GM18907 (cell line): ENCODE measurements at regions not wholly inside any gene's neighbourhood (a gene's known extent, or its start where the extent isn't known, plus 50 kb on each side); places are given as distances from the start of the nearest gene placed in this dataset.

ENCODE experiments used
- ATAC-seq: cut with Tn5 transposase; IDR thresholded peaks from one replicate; pipeline ENCODE4 v1.9.1; 2021; ENCODE audit warnings: mild to moderate bottlenecking, moderate library complexity; ENCODE audit not compliant: unreplicated experiment

DNA sequence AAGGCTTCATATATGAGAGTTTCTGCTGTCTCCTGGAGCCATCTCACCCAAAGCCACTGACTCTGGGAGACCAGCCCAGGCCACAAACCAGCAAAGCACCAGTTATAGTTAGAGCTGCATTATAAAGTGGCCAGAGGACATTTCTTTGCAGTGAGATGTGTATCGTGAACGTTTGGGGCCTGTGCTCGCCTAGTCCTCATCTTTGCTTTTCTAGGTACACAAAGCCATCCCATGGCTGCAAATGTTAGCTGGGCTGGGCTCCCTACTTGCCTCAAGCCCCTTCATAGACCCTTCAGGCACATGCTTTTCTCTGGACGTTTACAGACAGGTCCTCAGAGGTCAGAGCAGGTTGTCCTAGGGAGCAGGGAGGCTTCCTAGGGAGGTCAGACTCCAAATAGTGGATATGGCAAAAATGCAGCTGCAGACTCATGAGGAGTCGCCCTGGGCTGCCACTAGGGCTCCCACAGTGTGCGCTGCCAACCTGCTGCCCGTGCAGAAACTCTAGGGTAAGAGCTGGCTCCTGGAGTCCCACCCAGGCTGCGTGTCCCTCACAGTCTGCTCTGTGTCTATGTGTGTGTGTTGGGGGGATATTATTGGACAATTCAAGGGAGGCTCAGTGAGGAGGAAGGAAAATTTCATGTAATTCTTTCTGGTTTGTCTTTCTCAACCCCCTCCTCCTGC is 141.0 kb downstream of the RPIA start:
- ATAC-seq, result peak; percentile 62

DNA sequence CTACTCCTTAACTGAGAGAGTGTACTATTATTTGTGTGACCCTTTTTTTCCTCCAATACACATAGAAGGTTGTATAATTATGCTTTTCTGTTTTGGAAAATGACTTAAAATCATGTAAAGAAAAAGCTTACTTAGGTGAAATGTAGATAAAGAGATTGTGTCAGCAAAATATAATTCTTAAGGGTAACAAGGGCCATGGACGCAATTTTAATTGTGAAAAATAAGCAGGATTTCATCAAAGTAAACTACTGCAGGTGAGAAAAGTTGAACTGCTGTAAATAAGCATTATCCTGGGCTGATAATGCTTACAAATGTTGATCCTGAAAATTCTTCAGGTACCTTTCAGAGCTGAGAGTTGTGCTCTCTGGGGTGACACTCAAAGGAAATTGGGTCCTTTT is 141.5 kb downstream of the RPIA start:
- ATAC-seq, result no peak

GRCh38 chr2:88834376-88834775 is 142.9 kb downstream of the RPIA start:
- no peak for ATAC-seq

GRCh38 chr2:88834866-88835265 is 143.4 kb downstream of the RPIA start:
- no peak for ATAC-seq

GRCh38 chr2:88835726-88836125 is 144.3 kb downstream of the RPIA start:
- no peak for ATAC-seq

DNA sequence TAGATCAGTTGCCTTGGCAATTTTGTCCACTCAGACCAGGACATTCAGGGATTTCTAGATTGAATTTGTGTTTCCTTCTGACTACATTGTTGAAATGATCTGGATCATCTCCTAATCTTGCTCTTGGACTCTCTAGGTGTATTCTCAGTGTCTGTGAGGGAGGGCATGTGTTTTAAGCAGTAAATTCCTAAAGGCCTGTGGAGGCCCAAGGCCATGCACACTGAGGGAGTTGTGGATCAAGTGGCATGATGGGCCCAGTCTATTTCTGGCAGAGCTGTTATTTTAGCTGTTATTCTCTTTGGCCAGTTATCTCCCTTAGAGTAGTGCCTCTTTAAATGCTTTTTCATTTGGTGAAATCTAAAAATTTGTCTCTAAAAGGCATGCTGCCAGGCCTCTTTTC is 144.9 kb downstream of the RPIA start:
- no peak for ATAC-seq

- ATAC-seq, result peak; percentile 15
Observed at GRCh38 chr2:88837511-88838160, 146.2 kb downstream of the RPIA start.

GRCh38 chr2:88838165-88838635 is 146.7 kb downstream of the RPIA start:
- ATAC-seq, result peak; percentile 88

DNA sequence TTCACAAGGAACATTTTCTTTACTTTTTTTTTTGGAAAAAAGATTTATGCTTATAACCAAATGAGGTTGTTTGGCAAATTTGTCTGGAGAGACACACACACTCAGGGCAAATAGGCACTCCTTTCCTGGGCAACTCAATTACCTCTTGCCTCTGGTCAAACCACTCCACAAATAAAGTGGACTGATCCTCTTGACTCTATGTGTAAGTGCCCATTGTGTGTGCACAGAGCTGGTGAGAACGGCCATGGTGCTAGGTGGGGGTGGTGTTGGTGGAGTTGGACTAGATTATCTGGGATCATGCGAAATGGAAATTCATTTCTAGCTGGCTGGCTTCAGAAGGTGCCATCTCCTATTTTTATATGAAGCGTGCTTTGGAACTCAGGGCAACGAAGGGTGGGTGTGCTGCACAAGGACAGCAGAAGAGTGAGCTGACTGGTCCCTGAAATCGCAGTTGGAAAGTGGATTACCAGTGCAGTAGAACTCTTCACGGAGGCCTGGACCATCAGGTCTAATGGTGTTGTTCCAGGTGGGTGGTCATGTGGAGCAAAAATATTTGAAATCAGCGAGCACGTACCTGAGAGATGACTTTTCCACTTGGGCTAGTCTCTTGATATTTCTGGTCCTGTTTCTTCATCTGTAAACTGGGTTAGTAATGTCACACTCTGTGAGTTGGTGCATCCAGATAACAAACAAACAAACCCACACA is 149.9 kb downstream of the RPIA start:
- no peak for ATAC-seq

GRCh38 chr2:88842656-88843460 is 151.4 kb downstream of the RPIA start:
- no peak for ATAC-seq

DNA sequence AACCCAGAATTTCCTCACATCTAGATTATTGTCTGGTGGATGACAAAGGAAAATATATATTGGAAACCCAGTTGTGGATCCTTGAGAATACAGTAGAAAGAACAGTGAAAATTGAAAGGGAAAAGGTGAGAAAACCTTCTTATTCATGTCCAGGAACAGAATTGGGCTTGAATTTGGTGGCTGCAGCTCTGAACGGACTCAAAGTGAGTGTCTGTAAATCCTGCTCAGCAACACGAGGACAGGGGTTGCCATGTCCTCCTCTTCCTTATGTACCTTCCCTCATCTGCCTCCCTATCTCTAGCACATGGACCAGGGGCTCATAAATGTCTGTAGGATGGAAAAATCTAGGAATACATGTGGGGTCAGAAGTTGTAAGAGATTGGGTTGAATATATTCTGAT is 152.2 kb downstream of the RPIA start:
- no peak for ATAC-seq

DNA sequence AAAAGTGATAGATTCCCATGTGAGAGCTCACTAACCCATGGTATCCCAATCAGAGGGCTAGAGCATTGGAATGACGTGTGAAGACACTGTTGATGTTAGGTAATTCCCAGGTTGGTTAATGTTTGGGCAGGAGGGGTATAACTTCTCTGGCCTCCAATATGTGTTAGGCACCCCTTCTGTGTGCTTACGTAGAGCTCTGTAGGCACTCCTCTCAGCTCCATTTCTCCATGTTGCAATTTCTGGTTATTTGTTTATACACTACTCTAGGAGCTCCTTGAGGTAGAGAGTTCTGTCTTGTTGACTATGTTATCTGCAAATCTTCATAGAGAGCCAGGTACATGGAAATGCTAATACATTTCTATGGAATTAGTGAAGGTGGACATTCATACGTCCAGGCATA is 153.5 kb downstream of the RPIA start:
- ATAC-seq, result no peak

DNA sequence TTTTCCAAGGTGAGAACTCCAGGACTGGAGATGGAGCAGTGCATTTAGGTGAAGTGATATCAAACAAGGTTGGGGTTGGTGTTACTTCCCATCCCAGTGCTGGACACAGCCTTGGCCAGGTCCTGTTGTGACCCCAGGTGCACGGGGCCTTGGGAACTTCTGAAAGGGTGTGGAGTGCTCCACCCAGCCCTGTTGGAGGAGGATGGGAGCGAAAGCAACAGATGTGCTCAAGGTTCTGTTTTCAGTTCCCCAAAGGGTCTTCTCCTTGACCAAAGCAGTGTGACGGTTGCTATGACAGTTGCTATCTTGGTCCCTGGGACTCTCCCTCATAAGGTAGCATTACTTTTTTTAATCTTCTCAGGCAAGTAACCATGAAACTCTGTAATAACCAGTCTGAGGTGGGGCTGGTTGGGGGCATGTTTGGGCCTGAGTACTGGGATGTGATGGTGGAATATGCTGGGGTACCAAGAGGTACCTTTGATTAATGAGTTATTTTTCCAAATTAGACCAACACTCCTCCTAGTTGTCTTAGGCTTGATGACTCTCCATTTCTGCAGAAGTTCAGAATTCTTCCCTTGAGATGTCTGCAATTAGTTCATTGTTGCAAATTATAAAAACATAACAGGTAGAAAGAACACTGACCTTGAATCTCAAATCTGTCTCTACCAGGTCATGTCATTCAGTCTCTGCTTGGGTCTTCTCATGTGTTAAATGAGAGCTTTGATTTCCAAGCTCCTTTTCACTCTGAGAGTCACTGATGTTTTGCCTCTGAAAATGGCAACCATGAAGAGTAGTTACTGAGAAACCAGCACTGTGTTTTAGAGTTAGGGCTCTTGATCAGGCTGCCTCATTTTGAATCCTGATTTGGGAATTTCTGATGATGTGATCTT is 154.5 kb downstream of the RPIA start:
- ATAC-seq, result peak; percentile 90

DNA sequence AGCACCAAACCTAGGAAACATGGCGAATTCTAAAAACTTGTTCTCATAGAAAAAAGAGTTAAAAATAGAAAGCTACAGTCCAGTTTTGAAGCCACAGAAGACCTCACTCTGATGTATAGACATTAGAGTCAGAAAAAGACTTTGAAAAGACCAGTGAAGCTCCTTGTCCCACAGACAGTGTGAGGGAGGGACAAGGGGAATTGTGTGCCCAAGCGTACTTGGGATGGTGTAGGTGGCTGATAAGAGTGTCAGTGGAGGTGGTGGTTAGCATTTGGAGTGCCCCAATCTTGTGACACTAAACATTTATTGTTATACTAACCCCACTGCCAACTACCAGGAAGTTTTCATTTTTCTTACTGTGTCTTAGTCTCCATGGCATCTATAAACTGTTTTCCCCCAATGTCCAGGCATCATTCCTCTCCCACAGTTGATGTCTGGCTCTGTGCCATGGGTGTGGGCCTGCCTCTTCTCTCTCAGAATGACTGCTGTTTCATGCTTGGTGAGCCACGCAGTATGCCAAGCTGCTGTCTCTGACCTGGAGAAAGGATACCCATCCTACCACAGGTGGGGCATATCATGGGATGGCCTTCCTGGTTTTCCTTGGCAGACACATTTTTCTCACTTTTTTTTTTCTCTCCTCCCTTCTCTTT is 161.4 kb downstream of the RPIA start:
- peak; percentile 19 for ATAC-seq

DNA sequence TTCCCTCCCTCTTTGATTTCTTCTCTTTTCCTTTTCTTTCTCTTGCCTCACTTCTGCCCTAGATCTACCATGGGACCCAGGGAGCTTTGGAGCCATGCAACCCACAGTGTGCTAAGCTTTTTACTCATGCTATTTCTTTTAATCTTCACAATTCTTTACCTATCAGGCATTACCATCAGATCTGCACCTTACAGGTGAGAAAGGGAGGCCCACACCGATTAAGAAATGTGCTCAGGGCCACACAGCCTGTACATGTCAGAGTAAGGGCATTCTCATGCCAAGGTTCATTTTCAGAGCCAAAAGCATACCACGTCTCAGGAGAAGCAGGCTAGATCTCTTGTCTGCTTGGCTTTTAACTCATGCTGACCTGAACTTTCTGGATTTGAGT is 161.9 kb downstream of the RPIA start:
- ATAC-seq, result no peak

DNA sequence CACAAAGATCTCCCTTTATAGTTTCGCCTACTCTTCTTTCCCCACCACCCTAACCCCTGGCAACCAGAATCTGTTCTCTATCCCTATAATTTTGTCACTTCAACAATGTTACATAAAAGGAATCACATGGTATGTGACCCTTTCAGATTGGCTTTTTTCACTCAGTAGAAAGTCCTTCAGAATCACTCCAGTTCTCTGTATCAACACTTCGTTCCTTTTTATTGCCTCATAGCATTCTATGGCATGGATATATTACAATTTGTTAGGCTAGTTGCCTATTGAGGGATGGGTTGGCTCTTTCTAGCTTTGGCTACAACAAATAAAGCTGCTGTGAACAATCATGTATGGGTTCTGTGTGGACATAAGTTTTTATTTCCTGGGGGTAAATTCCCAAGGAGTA is 163.1 kb downstream of the RPIA start:
- no peak for ATAC-seq

DNA sequence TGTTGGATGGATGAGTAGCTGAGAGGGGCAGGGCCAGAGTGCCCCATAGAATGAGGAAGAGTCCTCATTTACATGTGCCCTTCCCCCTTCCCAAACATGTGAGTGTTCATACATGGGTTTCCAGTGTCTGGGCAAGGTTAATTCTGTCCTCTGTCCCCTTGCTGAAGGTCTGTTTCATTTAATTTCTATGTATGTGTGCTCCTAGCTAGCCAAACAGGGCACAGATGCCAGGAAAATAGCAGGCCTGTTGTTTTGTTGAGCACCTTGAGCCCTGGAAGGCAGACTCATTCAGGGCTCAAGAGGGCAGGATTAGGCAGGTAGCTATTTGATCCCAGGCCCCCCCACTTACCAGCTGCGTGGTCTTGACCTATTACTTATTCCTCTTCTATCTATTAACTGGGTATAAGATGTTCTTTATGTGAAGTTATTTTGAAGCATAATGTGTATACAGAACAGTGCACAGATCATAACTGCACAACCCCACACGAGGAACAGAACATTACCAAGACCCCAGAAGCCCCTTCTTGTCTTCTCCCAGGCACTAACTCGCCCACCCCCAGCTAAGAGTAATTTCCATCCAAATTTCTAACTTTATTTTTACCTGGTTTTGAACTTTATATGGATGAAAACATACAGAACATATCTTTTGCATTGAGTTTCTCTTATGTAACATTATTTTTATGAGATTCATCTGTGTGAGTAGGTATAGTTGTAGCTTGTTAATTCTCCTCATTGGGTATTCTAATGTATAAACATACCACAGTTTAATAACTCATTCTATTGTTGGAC is 164.3 kb downstream of the RPIA start:
- ATAC-seq, result peak; percentile 49

DNA sequence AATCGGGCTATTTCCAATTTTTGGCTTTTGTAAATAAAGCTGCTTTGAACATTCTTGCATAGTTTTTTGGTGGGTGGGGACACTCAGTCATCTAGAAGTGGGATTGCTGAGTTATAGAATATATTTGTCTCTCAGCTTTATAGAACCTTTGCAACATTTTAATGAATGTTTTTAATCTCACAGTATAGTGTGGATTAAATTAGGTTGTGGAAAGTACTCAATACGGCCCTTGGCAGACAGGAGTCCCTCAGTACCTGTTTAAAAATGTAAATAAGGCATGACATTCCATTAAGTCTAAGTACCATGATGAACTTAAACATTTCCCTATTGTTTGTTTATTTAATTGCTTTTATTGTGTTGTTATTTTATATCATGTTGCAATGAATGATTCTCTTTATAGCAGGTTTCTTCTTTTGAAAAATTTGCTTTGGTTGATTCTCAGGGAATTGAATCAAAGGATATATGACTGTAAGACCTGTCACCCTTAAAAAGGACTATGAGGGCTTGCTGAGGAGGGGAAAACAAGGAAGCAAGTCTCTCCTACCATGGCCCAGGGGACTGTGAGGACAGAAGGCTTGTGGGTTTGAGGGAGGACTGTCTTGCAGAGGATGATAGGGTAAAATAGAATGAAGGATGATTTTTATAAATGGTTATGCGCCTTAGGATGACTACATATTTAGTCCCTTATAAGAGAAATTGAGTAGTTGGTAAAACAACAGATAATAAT is 165.1 kb downstream of the RPIA start:
- ATAC-seq, result no peak
